Activated CD4-positive, CD25-positive, alpha-beta regulatory T cell treated with anti-CD3 and anti-CD28 coated beads, Interleukin-2, amount 50 U/mL, for 16 hours (primary cell): ENCODE measurements at regions not wholly inside any gene's neighbourhood (a gene's known extent, or its start where the extent isn't known, plus 50 kb on each side); places are given as distances from the start of the nearest gene placed in this dataset.

ENCODE experiments used
- DNase-seq: peaks from one replicate; pipeline ENCODE4 v3.0.0-alpha.2; 2020; ENCODE audit warnings: low read depth, low spot score

DNA sequence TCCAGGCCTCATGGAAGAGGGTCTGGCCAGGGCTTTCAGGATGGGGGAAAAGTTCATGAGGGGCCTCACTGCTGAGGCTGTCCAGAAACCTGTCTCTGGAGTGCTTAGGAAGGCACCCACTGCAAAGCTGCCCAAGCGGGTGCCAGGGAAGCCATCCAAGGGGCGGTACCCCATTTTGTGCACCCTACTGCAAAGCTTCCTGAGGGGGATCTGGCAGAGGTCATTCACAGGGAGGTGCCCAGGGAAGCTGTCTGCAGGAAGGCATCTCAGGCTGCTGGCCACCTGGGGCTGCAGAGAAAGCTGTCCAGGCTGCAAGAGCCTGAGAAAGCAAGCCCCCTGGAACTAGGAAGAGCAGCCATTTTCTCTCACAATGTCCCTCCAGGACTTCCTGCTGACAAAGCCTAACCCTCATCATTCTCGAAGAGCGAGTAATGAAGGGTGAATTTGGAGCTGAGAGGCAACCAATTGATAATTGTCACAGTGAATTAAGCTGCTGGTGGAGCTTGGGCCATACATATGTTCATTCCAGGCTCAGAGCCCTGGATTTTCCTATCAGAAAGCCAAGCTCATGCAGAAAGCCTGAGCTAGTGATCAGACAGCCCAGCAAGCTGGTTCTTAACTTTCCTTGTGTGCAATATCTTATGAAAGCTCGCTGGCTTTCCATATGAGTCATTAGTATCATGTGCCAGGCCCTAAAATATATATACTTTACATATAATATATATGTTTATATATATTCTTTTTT lies 62.2 kb upstream of the SLC22A16 start:
- no peak for DNase-seq

GRCh38 chr6:110537208-110538123 lies 61.1 kb upstream of the SLC22A16 start:
- no peak for DNase-seq

DNA sequence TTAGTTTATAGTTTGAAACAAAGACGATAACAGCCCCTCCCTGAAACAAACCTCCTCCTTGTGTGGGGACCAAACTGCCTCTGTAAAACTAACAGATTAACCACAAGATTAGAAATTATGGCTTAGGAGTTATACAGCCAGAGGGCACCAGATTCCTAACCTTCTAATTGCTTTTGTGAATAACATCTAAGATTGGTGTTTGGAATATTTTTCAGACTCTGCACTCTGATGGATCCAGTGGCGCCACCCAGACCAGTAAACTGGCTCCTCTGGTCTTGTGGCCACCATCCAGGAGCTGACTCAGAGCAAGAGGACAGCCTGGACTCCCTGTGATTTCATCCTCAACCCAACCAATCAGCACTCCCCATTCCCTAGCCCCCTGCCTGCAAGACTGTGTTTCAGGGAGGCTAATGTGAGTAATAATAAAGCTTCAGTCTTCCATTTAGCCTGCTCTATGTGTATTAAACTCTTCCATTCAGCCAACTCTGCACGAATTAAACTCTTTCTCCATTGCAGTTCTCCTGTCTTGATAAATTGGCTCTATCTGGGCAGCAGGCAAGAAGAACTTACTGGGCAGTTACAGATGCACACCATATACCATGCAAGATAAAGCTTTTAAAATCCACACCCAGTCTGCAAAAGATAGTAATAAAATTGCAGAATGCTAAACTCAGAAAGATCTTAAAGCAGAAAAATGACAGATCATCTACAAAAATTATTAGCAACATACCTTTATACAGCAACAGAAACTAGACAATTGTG lies 58.5 kb upstream of the SLC22A16 start:
- no peak for DNase-seq

- DNase-seq = no peak
Measured at GRCh38 chr6:110532431-110532830, 56.0 kb upstream of the SLC22A16 start.

DNA sequence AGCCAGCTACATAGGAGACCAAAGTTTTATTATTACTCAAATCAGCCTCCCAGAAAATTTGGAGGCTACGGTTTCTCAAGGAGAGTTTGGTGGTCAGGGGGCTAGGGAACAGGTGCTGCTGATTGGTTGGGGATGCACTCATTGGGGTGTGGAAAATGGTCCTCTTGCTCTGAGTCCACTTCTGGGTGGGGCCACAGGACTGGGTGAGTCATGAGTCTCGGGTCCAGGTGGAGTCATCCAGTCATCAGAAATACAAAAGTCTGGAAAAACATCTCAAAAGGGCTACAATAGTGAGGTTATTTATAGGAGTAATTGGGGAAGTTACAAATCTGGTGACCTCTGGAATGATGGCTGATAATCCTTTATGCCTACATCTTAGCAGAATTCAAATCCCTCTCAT lies 54.3 kb upstream of the SLC22A16 start:
- no peak for DNase-seq

DNA sequence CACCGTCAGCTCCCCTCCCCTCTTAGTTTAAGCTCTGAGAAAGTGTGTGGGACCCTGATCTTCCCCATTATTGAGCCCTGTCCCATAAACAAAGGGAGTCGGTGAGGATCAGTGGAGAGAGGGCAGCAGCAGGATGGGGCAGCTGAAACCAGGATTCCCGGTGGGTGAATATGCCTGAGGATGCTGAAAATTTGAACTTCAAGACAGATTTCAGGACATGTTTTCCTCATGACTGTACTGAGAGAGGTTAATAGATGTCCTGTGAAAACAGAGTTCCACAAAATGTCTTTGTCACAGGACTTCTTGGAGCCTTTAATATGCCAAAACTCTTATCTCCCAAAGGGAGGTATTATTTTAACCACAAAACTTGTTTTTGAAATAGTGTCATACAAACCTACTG lies 53.5 kb upstream of the SLC22A16 start:
- no peak for DNase-seq

GRCh38 chr6:110529355-110529754 lies 52.9 kb upstream of the SLC22A16 start:
- no peak for DNase-seq

GRCh38 chr6:110528930-110529325 lies 52.5 kb upstream of the SLC22A16 start:
- no peak for DNase-seq

DNA sequence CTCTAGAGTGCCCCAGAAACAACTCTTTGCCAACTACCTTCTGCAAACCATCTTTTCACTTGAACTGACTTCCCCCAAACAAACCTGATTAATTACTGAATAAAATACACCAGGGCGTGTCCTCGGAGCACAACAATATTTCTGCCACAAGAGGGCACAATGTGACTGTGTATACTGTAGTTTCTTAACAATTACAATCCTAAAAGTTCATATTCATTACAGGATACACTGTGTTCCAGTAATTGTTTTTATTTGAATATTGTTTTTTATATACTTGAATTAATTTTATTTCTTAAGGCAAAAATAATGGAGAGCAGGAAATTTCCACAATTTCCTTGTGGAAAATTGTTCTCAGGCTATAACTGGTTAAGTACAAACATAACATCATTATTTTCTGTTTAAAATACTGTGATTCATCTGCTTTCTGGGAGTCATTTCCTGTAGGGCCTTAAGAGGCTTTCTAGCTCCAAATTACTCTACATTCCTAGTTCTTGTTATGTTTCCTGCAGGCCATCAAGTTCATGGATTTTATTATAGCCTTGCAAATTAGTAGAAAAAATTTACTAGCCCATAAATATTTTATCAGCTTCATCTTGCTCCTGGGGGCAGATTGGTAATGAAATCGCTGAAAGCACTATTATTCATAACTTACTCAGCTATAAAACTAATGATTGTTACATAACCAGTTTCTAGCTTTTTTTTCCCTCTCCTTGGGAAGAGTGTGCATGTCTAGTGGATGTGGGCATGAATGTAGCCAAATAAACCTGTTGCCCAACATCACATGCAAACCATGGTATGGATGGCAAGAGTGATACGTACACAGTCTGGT lies 51.9 kb upstream of the SLC22A16 start:
- peak; percentile 18 for DNase-seq

DNA sequence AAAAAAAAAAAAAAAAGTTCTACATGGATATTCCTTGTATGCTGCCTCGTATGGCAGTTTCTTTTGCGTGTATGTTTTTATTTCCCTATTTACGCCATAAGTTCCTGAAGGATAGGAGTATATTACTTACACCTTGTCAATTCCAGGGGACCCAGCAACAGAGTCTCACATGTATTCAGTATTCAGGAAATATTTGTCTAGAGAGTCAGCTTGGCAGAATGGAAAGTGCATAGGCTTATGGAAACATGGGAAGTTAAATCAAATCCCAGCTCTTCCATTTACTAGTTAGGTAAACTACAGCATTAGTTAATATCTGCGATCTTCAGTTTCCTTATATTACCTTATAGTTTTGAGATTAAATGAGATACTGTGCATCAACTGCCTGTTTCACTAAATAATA lies 51.1 kb upstream of the SLC22A16 start:
- no peak for DNase-seq

DNA sequence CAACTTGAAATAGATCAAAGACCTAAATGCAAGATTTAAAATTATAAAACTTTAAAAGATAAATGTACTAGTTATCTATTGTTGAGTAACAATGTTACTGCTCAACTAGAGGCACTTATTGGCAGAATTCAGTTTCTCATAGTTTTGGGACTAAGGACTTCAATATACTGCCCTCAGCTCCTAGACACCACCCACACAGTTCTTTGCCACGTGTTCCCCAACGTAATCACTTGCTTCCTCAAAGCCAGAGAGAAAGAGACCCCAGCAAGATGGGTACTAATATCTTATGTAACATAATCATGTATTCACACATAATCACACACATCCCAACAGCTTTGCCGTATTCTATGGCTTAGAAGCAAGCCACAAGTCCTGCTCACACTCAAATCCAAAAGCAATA lies 50.3 kb upstream of the SLC22A16 start:
- DNase-seq = no peak
